GM23338 (cell line): ENCODE measurements at regions not wholly inside any gene's neighbourhood (a gene's known extent, or its start where the extent isn't known, plus 50 kb on each side); places are given as distances from the start of the nearest gene placed in this dataset.

Experiments used
- ATAC-seq: fragments of 200-7000 bp; cut with Tn5 transposase; 3 replicates; pipeline ENCODE4 v1.9.1; 2020
- DNase-seq: peaks from one replicate; pipeline ENCODE4 v3.0.0-alpha.2; 2015; ENCODE audit warnings: low spot score
- H2AFZ ChIP-seq: fragments of 200-600 bp; sonication (generic); 2 replicates; pipeline ENCODE4 v1.8.0; 2016; ENCODE audit warnings: antibody characterized with exemption, mild to moderate bottlenecking, moderate library complexity
- H3F3A ChIP-seq: fragments of 200-600 bp; sonication (generic); replicated peaks from 2 replicates; pipeline ENCODE4 v1.8.0; 2017; ENCODE audit warnings: antibody characterized with exemption, mixed run types, low read depth
- H3K27ac ChIP-seq: fragments of 200-600 bp; sonication (generic); 2 replicates; pipeline ENCODE4 v1.6.1; 2016; ENCODE audit warnings: low read depth
- H3K27me3 ChIP-seq: fragments of 200-600 bp; sonication (generic); 2 replicates; pipeline ENCODE4 v1.8.0; 2016; ENCODE audit warnings: mild to moderate bottlenecking, mixed run types, moderate library complexity; ENCODE audit not compliant: insufficient read depth
- H3K36me3 ChIP-seq: fragments of 200-600 bp; sonication (generic); 2 replicates; pipeline ENCODE4 v1.8.0; 2016; ENCODE audit warnings: mild to moderate bottlenecking; ENCODE audit not compliant: insufficient read depth
- H3K4me1 ChIP-seq: fragments of 200-600 bp; sonication (generic); 2 replicates; pipeline ENCODE4 v1.8.0; 2016; ENCODE audit warnings: mild to moderate bottlenecking, moderate library complexity; ENCODE audit not compliant: insufficient read depth
- H3K4me2 ChIP-seq: fragments of 200-600 bp; sonication (generic); 2 replicates; pipeline ENCODE4 v1.7.1; 2017; ENCODE audit warnings: mixed run types
- H3K4me3 ChIP-seq: fragments of 200-600 bp; sonication (generic); 2 replicates; pipeline ENCODE4 v1.6.1; 2016; ENCODE audit warnings: mixed run types
- H3K79me2 ChIP-seq: fragments of 200-600 bp; sonication (generic); replicated peaks from 2 replicates; pipeline ENCODE4 v1.8.0; 2017; ENCODE audit warnings: mild to moderate bottlenecking; ENCODE audit not compliant: insufficient read depth
- H3K9me2 ChIP-seq: fragments of 200-600 bp; sonication (generic); 2 replicates; pipeline ENCODE4 v1.8.0; 2017; ENCODE audit not compliant: insufficient read depth
- H4K20me1 ChIP-seq: fragments of 200-600 bp; sonication (generic); replicated peaks from 2 replicates; pipeline ENCODE4 v1.8.0; 2017; ENCODE audit warnings: mild to moderate bottlenecking; ENCODE audit not compliant: insufficient read depth
- H3K27ac Mint-ChIP-seq: 2 replicates; pipeline ENCODE4 v1.8.0; 2020; ENCODE audit warnings: inconsistent platforms, mild to moderate bottlenecking, moderate library complexity, mixed read lengths
- H3K27me3 Mint-ChIP-seq: 3 replicates; pipeline ENCODE4 v1.8.0; 2022; ENCODE audit warnings: low read depth, mild to moderate bottlenecking, moderate library complexity, mixed read lengths, inconsistent platforms; ENCODE audit not compliant: insufficient read depth, poor library complexity
- H3K36me3 Mint-ChIP-seq: 3 replicates; pipeline ENCODE4 v1.8.0; 2021; ENCODE audit warnings: low read depth, mild to moderate bottlenecking, inconsistent platforms, moderate library complexity, mixed read lengths
- H3K4me1 Mint-ChIP-seq: 3 replicates; pipeline ENCODE4 v1.8.0; 2020; ENCODE audit warnings: mild to moderate bottlenecking, inconsistent platforms, mixed read lengths
- H3K4me3 Mint-ChIP-seq: 3 replicates; pipeline ENCODE4 v1.8.0; 2021; ENCODE audit warnings: moderate library complexity, mild to moderate bottlenecking, inconsistent platforms, mixed read lengths
- H3K9me3 Mint-ChIP-seq: 3 replicates; pipeline ENCODE4 v1.8.0; 2020; ENCODE audit warnings: moderate library complexity, mild to moderate bottlenecking, inconsistent platforms, mixed read lengths
- CREB1 ChIP-seq: fragments of 250-450 bp; sonication (Bioruptor Pico); IDR thresholded peaks from 2 replicates; pipeline ENCODE4 v1.5.0; 2020; ENCODE audit warnings: low read depth, mild to moderate bottlenecking, moderate library complexity
- EZH2phosphoT487 ChIP-seq: fragments of 200-600 bp; sonication (generic); IDR thresholded peaks from one replicate; pipeline ENCODE4 v1.8.1; 2018; ENCODE audit warnings: antibody characterized with exemption; ENCODE audit not compliant: unreplicated experiment
- JUNB ChIP-seq: IDR thresholded peaks from one replicate; pipeline ENCODE4 v1.6.1; 2016; ENCODE audit warnings: antibody characterized with exemption; ENCODE audit not compliant: unreplicated experiment
- NANOG ChIP-seq: IDR thresholded peaks from 2 replicates; pipeline ENCODE4 v1.6.1; 2016; ENCODE audit warnings: antibody characterized with exemption, borderline replicate concordance
- POLR2AphosphoS5 ChIP-seq: IDR thresholded peaks from 2 replicates; pipeline ENCODE4 v1.6.1; 2016; ENCODE audit warnings: antibody characterized with exemption, low read depth
- ZNF114 ChIP-seq: fragments of 250-450 bp; sonication (Bioruptor Pico); IDR thresholded peaks from 2 replicates; pipeline ENCODE4 v1.5.0; 2020; ENCODE audit warnings: mild to moderate bottlenecking, moderate library complexity
- ZNF331 ChIP-seq: fragments of 250-450 bp; sonication (Bioruptor Pico); IDR thresholded peaks from 2 replicates; pipeline ENCODE4 v1.5.0; 2020; ENCODE audit warnings: low read depth, mild to moderate bottlenecking, moderate library complexity
- ZNF462 ChIP-seq: fragments of 250-450 bp; sonication (Bioruptor Pico); IDR thresholded peaks from 2 replicates; pipeline ENCODE4 v1.5.0; 2020; ENCODE audit warnings: mild to moderate bottlenecking, moderate library complexity

GRCh38 chr17:79361221-79361734 lies 249.6 kb downstream of the RBFOX3 start:
- H4K20me1 ChIP-seq: no peaks in the 10 kb centered on the region
- no peak overlapping the region for H3K4me2 ChIP-seq
- no peaks in the 10 kb centered on the region for H3K27me3 ChIP-seq
- H3K79me2 ChIP-seq: no peaks in the 10 kb centered on the region
- no peak overlapping the region for H2AFZ ChIP-seq
- H3K4me1 Mint-ChIP-seq: peaks cover 2% of the 10 kb centered on the region; the same call in 2 of the 3 replicates
- no peaks in the 10 kb centered on the region for H3K4me1 ChIP-seq
- no peak overlapping the region for H3K4me3 ChIP-seq
- TF ChIP-seq ZNF462 (CRISPR knock-in tag) (no peak), ZNF114 (CRISPR knock-in tag) (no peak), POLR2AphosphoS5 (no peak), EZH2phosphoT487 (no peak)
- no peaks in the 10 kb centered on the region for H3K9me2 ChIP-seq
- H3K27me3 Mint-ChIP-seq: peaks cover 16% of the 10 kb centered on the region
- no peak overlapping the region for H3K27ac Mint-ChIP-seq
- no peaks in the 10 kb centered on the region for H3F3A ChIP-seq
- no peaks in the 10 kb centered on the region for H3K9me3 Mint-ChIP-seq
- ATAC-seq: no peak
- no peaks in the 10 kb centered on the region for H3K36me3 Mint-ChIP-seq
- DNase-seq: no peak
- no peak overlapping the region for H3K4me3 Mint-ChIP-seq
- H3K27ac ChIP-seq: no peak overlapping the region
- H3K36me3 ChIP-seq: no peaks in the 10 kb centered on the region

DNA sequence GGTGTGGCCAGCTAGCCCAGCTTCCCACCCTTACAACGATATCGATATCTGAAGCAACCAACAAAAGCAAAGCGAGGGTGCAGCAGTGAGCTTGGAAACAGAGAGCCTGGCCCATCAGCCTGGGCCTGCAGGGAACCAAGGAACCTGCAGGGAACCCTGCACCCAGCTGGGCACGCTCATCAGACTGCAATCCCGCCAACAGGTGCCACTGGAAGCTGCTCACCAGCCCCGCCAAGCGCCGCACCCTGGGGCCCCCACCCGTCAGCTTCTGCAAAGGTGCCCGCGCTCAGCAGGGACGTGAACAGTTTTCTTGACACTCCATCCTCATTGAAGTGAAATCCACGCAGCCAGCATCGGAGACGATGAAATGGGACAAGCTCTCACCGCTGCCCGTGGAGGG lies 250.7 kb downstream of the RBFOX3 start:
- DNase-seq: no peak
- no peaks in the 10 kb centered on the region for H3K4me1 ChIP-seq
- Mint-ChIP-seq H3K36me3 (no peaks in the 10 kb centered on the region), H3K9me3 (no peaks in the 10 kb centered on the region), H3K4me1 (peaks cover 2% of the 10 kb centered on the region; the same call in 2 of the 3 replicates), H3K27ac (no peak overlapping the region), H3K27me3 (peaks cover 13% of the 10 kb centered on the region), H3K4me3 (no peak overlapping the region)
- no peak for TF ChIP-seq CREB1 (CRISPR knock-in tag)
- no peak for TF ChIP-seq EZH2phosphoT487
- no peak for TF ChIP-seq JUNB
- TF ChIP-seq NANOG: no peak
- no peak for TF ChIP-seq ZNF331
- H3K27me3 ChIP-seq: no peaks in the 10 kb centered on the region
- H2AFZ ChIP-seq: no peak overlapping the region
- no peaks in the 10 kb centered on the region for H3K36me3 ChIP-seq
- H3K79me2 ChIP-seq: no peaks in the 10 kb centered on the region
- no peak overlapping the region for H3K4me2 ChIP-seq
- H3K4me3 ChIP-seq: no peak overlapping the region
- H3F3A ChIP-seq: no peaks in the 10 kb centered on the region
- ATAC-seq: no peak
- no peak overlapping the region for H3K27ac ChIP-seq
- H4K20me1 ChIP-seq: no peaks in the 10 kb centered on the region
- H3K9me2 ChIP-seq: no peaks in the 10 kb centered on the region
